ENCODE measurements at regions not wholly inside any gene's neighbourhood (a gene's known extent, or its start where the extent isn't known, plus 50 kb on each side); places are given as distances from the start of the nearest gene placed in this dataset.

DNA sequence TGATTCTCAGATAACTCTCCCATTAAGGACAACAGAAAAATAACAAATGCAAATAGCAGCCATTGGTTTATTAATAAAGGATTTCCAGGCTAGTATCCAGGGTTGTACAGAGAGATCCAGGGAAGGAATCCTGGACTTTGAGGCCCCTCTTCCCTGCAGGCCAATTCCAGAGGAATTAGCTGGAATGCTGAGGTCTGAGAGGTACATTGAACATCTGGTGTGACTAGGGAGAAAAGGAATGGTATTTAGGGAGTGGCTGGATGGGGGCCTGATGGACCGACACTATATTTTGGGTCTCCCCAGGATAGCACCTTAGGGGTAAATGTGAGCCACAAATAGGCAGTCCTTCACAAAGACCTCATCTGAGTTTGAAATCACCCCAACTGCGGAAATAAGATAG lies 924.5 kb downstream of the AACS start:
- Histone ChIP-seq H3K4me3 (ENCODE audit: severe bottlenecking) (no peak overlapping the region), H3K4me1 (ENCODE audit: insufficient read depth, poor library complexity, severe bottlenecking) (peaks cover 24% of the 10 kb centered on the region), H3K27me3 (ENCODE audit: insufficient read depth, poor library complexity, severe bottlenecking) (no peaks in the 10 kb centered on the region), H3K9me3 (ENCODE audit: severe bottlenecking) (no peaks in the 10 kb centered on the region), H3K36me3 (ENCODE audit: low read depth) (no peaks in the 10 kb centered on the region), H3K27ac (ENCODE audit: poor library complexity, severe bottlenecking) (peak overlapping the region; percentile 93)
- DNase-seq (ENCODE audit: low spot score) = no peak
- TF ChIP-seq, protein P1, sequence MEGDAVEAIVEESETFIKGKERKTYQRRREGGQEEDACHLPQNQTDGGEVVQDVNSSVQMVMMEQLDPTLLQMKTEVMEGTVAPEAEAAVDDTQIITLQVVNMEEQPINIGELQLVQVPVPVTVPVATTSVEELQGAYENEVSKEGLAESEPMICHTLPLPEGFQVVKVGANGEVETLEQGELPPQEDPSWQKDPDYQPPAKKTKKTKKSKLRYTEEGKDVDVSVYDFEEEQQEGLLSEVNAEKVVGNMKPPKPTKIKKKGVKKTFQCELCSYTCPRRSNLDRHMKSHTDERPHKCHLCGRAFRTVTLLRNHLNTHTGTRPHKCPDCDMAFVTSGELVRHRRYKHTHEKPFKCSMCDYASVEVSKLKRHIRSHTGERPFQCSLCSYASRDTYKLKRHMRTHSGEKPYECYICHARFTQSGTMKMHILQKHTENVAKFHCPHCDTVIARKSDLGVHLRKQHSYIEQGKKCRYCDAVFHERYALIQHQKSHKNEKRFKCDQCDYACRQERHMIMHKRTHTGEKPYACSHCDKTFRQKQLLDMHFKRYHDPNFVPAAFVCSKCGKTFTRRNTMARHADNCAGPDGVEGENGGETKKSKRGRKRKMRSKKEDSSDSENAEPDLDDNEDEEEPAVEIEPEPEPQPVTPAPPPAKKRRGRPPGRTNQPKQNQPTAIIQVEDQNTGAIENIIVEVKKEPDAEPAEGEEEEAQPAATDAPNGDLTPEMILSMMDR (IDR thresholded peaks at IDR 0.05; ENCODE audit: poor library complexity, severe bottlenecking) = no peak
- ATAC-seq (ENCODE audit: low read depth) = peak; percentile 84

DNA sequence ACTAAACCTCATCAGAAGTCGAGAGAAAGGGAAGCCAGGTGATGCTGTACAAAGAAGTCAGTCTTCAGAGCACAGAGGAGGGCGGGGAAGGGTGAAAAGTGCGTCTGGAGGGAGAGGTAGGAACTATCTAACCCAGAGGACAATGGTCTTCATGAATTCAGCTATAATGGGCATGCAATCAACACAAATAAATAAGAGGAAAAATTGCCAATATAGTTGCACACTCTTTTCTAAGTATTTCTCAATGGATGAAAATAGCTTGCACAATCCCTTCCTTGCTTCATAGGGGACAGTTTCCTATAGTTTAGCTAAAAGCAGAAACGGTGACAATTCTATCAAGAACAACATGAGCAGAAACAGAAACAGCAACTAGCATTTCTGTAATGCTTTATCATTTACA lies 931.2 kb downstream of the AACS start:
- no peak overlapping the region for H3K27ac ChIP-seq (ENCODE audit: poor library complexity, severe bottlenecking)
- H3K4me1 ChIP-seq (ENCODE audit: insufficient read depth, poor library complexity, severe bottlenecking) = no peaks in the 10 kb centered on the region
- no peak overlapping the region for H3K4me3 ChIP-seq (ENCODE audit: severe bottlenecking)
- H3K9me3 ChIP-seq (ENCODE audit: severe bottlenecking) = no peaks in the 10 kb centered on the region
- no peaks in the 10 kb centered on the region for H3K36me3 ChIP-seq (ENCODE audit: low read depth)
- TF ChIP-seq, protein P1 (IDR thresholded peaks at IDR 0.05; ENCODE audit: poor library complexity, severe bottlenecking) = no peak
- no peaks in the 10 kb centered on the region for H3K27me3 ChIP-seq (ENCODE audit: insufficient read depth, poor library complexity, severe bottlenecking)
- ATAC-seq (ENCODE audit: low read depth) (no peak), DNase-seq (ENCODE audit: low spot score) (no peak)

DNA sequence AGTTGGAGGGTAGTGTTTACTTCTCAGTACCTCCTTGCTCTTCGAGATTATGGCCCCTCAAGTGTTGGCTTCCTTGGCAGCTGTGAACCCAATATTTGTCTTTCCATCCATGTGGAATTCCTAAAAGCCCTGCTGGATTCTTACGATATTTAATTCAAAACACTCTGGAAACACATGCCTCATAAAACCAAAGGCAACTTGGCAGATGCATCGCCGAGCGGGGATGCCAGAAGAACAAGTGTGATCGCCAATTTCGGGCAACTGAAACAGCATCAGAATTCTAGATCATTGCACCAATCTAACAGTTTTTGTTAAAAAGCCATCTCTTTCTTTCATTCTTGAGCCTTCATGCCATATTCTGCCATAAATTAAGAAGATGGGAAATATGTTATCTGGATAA lies 934.4 kb downstream of the AACS start:
- Histone ChIP-seq H3K36me3 (ENCODE audit: low read depth) (no peaks in the 10 kb centered on the region), H3K9me3 (ENCODE audit: severe bottlenecking) (peaks cover 4% of the 10 kb centered on the region), H3K4me1 (ENCODE audit: insufficient read depth, poor library complexity, severe bottlenecking) (no peaks in the 10 kb centered on the region), H3K27ac (ENCODE audit: poor library complexity, severe bottlenecking) (no peak overlapping the region), H3K27me3 (ENCODE audit: insufficient read depth, poor library complexity, severe bottlenecking) (no peaks in the 10 kb centered on the region), H3K4me3 (ENCODE audit: severe bottlenecking) (no peak overlapping the region)
- no peak for ATAC-seq (ENCODE audit: low read depth)
- DNase-seq (ENCODE audit: low spot score) = no peak
- TF ChIP-seq, protein P1 (IDR thresholded peaks at IDR 0.05; ENCODE audit: poor library complexity, severe bottlenecking) = no peak

DNA sequence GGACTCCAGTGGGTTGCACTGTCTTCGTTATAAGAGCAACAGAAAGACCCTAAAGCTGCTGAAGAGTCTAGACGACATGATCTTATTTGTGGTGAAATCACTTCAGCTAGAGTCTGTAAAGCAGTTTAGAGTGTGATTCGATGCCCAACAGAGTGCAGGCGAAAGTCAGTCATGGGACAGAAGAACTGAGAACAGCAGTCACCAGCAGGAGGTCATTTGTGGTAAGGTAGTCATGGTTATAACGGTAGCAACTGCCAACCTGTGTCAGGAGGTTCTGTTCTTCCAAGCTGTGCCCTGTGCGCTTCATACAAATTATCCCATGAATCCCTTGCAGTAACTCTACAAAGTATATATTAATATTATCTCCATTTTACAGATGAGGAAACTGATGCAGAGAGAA lies 954.1 kb downstream of the AACS start:
- no peak for ATAC-seq (ENCODE audit: low read depth)
- H3K4me3 ChIP-seq (ENCODE audit: severe bottlenecking) = no peak overlapping the region
- H3K27me3 ChIP-seq (ENCODE audit: insufficient read depth, poor library complexity, severe bottlenecking) = no peaks in the 10 kb centered on the region
- H3K27ac ChIP-seq (ENCODE audit: poor library complexity, severe bottlenecking) = no peak overlapping the region
- H3K9me3 ChIP-seq (ENCODE audit: severe bottlenecking) = no peaks in the 10 kb centered on the region
- DNase-seq (ENCODE audit: low spot score) = no peak
- H3K4me1 ChIP-seq (ENCODE audit: insufficient read depth, poor library complexity, severe bottlenecking) = no peaks in the 10 kb centered on the region
- H3K36me3 ChIP-seq (ENCODE audit: low read depth) = no peaks in the 10 kb centered on the region
- TF ChIP-seq, protein P1 (IDR thresholded peaks at IDR 0.05; ENCODE audit: poor library complexity, severe bottlenecking) = no peak

DNA sequence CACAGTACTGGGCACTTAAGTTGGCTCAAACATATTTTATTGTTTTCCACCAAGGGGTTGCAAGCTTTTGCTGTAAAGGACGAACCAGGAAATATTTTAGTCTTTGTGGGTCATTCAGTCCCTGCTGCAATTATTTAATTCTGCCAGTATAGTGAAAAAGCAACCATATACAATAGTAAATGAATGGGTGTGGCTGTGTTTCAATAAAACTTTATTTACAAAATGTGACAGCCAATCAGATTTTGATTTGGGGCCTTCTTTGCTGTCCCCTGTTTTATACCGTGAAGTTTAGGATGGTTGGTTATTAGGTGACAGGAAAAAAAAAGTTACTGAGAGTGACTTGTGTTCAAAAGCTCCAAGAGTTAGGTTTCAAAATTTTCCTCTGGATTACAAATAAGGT lies 956.4 kb downstream of the AACS start:
- Histone ChIP-seq H3K9me3 (ENCODE audit: severe bottlenecking) (no peaks in the 10 kb centered on the region), H3K27me3 (ENCODE audit: insufficient read depth, poor library complexity, severe bottlenecking) (no peaks in the 10 kb centered on the region), H3K27ac (ENCODE audit: poor library complexity, severe bottlenecking) (no peak overlapping the region), H3K36me3 (ENCODE audit: low read depth) (no peaks in the 10 kb centered on the region), H3K4me1 (ENCODE audit: insufficient read depth, poor library complexity, severe bottlenecking) (no peaks in the 10 kb centered on the region), H3K4me3 (ENCODE audit: severe bottlenecking) (no peak overlapping the region)
- TF ChIP-seq, protein P1 (IDR thresholded peaks at IDR 0.05; ENCODE audit: poor library complexity, severe bottlenecking) = no peak
- ATAC-seq (ENCODE audit: low read depth) (no peak), DNase-seq (ENCODE audit: low spot score) (no peak)
